Thyroid gland (tissue), 4 donors: ENCODE measurements at regions not wholly inside any gene's neighbourhood (a gene's known extent, or its start where the extent isn't known, plus 50 kb on each side); places are given as distances from the start of the nearest gene placed in this dataset.

ENCODE experiments used
- POLR2A ChIP-seq, 2 donors: fragments of 450-650 bp; IDR thresholded peaks; one replicate each; pipeline ENCODE4 v1.6.1; 2017; ENCODE audit warnings: antibody characterized with exemption in 2 of 2, mild to moderate bottlenecking in 2 of 2, moderate library complexity in 1 of 2
- TF ChIP-seq, protein P1 (sequence below), 6 experiments: fragments of 200-600 bp in 3 of 6; fragments of 450-650 bp in 3 of 6; sonication (generic) in 3 of 6; IDR thresholded peaks; one replicate each; pipeline ENCODE4 v1.5.1; 2016 to 2019; ENCODE audit warnings: antibody characterized with exemption in 6 of 6, mild to moderate bottlenecking in 2 of 6, inconsistent platforms in 1 of 6, moderate library complexity in 1 of 6

- TF ChIP-seq, protein P1, sequence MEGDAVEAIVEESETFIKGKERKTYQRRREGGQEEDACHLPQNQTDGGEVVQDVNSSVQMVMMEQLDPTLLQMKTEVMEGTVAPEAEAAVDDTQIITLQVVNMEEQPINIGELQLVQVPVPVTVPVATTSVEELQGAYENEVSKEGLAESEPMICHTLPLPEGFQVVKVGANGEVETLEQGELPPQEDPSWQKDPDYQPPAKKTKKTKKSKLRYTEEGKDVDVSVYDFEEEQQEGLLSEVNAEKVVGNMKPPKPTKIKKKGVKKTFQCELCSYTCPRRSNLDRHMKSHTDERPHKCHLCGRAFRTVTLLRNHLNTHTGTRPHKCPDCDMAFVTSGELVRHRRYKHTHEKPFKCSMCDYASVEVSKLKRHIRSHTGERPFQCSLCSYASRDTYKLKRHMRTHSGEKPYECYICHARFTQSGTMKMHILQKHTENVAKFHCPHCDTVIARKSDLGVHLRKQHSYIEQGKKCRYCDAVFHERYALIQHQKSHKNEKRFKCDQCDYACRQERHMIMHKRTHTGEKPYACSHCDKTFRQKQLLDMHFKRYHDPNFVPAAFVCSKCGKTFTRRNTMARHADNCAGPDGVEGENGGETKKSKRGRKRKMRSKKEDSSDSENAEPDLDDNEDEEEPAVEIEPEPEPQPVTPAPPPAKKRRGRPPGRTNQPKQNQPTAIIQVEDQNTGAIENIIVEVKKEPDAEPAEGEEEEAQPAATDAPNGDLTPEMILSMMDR (IDR thresholded peaks at IDR 0.05), result no peak
- no peak for TF ChIP-seq POLR2A (IDR thresholded peaks at IDR 0.05)
Measured at GRCh38 chr17:69801368-69801767, 273.7 kb upstream of the KCNJ16 start.
